Body of pancreas (tissue), 4 donors: ENCODE measurements at regions not wholly inside any gene's neighbourhood (a gene's known extent, or its start where the extent isn't known, plus 50 kb on each side); places are given as distances from the start of the nearest gene placed in this dataset.

ENCODE experiments used
- POLR2A ChIP-seq, 3 donors: fragments of 450-650 bp; IDR thresholded peaks; one replicate each; pipeline ENCODE4 v1.6.1; 2016; ENCODE audit warnings: antibody characterized with exemption in 3 of 3, mild to moderate bottlenecking in 2 of 3
- TF ChIP-seq, protein P1 (sequence below), 7 experiments: fragments of 450-650 bp in 4 of 7; fragments of 200-600 bp in 3 of 7; sonication (generic) in 3 of 7; IDR thresholded peaks; one replicate each; pipeline ENCODE4 v1.5.1; 2016 to 2019; ENCODE audit warnings: antibody characterized with exemption in 7 of 7

DNA sequence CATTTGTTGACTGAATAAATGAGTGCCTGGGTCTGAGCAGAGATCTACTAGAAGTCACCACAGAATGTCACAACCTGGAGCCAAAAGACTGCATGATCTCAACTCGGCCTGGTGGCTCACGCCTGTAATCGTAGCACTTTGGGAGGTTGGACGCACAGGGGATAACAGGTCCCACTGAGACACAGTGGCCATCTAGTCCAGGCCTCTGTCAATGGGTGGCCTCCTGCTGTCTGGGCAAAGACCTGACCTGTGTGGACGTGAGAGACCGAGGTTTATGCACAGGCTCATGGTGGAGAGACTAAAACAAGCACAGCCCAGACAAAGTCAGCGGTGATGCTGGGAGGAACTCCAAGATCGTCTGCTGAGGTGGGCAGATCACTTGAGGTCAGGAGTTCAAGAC is 103.0 kb upstream of the BACE2 start:
- TF ChIP-seq, protein P1, sequence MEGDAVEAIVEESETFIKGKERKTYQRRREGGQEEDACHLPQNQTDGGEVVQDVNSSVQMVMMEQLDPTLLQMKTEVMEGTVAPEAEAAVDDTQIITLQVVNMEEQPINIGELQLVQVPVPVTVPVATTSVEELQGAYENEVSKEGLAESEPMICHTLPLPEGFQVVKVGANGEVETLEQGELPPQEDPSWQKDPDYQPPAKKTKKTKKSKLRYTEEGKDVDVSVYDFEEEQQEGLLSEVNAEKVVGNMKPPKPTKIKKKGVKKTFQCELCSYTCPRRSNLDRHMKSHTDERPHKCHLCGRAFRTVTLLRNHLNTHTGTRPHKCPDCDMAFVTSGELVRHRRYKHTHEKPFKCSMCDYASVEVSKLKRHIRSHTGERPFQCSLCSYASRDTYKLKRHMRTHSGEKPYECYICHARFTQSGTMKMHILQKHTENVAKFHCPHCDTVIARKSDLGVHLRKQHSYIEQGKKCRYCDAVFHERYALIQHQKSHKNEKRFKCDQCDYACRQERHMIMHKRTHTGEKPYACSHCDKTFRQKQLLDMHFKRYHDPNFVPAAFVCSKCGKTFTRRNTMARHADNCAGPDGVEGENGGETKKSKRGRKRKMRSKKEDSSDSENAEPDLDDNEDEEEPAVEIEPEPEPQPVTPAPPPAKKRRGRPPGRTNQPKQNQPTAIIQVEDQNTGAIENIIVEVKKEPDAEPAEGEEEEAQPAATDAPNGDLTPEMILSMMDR (IDR thresholded peaks at IDR 0.05): no peak
- no peak for TF ChIP-seq POLR2A (IDR thresholded peaks at IDR 0.05)
